Large intestine (tissue), 3 donors: ENCODE measurements at regions not wholly inside any gene's neighbourhood (a gene's known extent, or its start where the extent isn't known, plus 50 kb on each side); places are given as distances from the start of the nearest gene placed in this dataset.
"Not testable (repeated sequence)": the region's sequence is repeated elsewhere in the genome, so short reads cannot be mapped to it uniquely, and the experiment has no call there.

Source experiments
- DNase-seq, 2 donors: peaks; one replicate each; pipeline versions ENCODE4 v3.0.0 to v3.0.0-alpha.2; 2013
- H3K27ac ChIP-seq: one replicate; pipeline ENCODE4 v1.5.1; 2013; ENCODE audit warnings: low read length
- H3K27me3 ChIP-seq: 2 replicates; pipeline ENCODE4 v1.6.1; 2013; ENCODE audit warnings: low read length; ENCODE audit not compliant: control insufficient read depth, insufficient read depth
- H3K36me3 ChIP-seq: 2 replicates; pipeline ENCODE4 v1.6.1; 2013; ENCODE audit warnings: low read length; ENCODE audit not compliant: control insufficient read depth, insufficient read depth
- H3K4me1 ChIP-seq: one replicate; pipeline ENCODE4 v1.6.1; 2013; ENCODE audit warnings: low read length; ENCODE audit not compliant: control insufficient read depth, insufficient read depth
- H3K4me3 ChIP-seq: one replicate; pipeline ENCODE4 v1.5.1; 2013; ENCODE audit warnings: low read length
- H3K9me3 ChIP-seq: one replicate; pipeline ENCODE4 v1.6.1; 2013; ENCODE audit warnings: mild to moderate bottlenecking, low read depth, low read length, moderate library complexity; ENCODE audit not compliant: control insufficient read depth
- WGBS: methylation state at CpG from one replicate; pipeline ENCODE4 v1.1.5; 2013; ENCODE audit warnings: low lambda C conversion rate; ENCODE audit not compliant: insufficient coverage; 5-methylcytosine and 5-hydroxymethylcytosine counted together

- H3K4me3 ChIP-seq: no peak overlapping the region
- no peaks in the 10 kb centered on the region for H3K4me1 ChIP-seq
- H3K36me3 ChIP-seq: no peaks in the 10 kb centered on the region
- H3K27me3 ChIP-seq: no peaks in the 10 kb centered on the region
- DNase-seq: no peak
- peaks cover 6% of the 10 kb centered on the region for H3K9me3 ChIP-seq
- no peak overlapping the region for H3K27ac ChIP-seq
Observed at GRCh38 chr21:28186604-28187003, 806.1 kb downstream of the LTN1 start.

- Histone ChIP-seq H3K27me3 (no peaks in the 10 kb centered on the region), H3K36me3 (no peaks in the 10 kb centered on the region), H3K4me1 (no peaks in the 10 kb centered on the region), H3K4me3 (no peak overlapping the region), H3K9me3 (peaks cover 6% of the 10 kb centered on the region), H3K27ac (no peak overlapping the region)
- DNase-seq: no peak
- WGBS: 100% methylated on average over 1 of the region's 4 CpGs
Observed at GRCh38 chr21:28181730-28182129, 810.9 kb downstream of the LTN1 start.

GRCh38 chr21:28179136-28179535 lies 813.5 kb downstream of the LTN1 start:
- Histone ChIP-seq H3K4me1 (no peaks in the 10 kb centered on the region), H3K9me3 (peaks cover 10% of the 10 kb centered on the region), H3K36me3 (no peaks in the 10 kb centered on the region), H3K27ac (no peak overlapping the region), H3K4me3 (no peak overlapping the region), H3K27me3 (no peaks in the 10 kb centered on the region)
- DNase-seq: no peak

GRCh38 chr21:28177124-28177523 lies 815.6 kb downstream of the LTN1 start:
- Histone ChIP-seq H3K36me3 (no peaks in the 10 kb centered on the region), H3K4me3 (no peak overlapping the region), H3K27ac (no peak overlapping the region), H3K27me3 (no peaks in the 10 kb centered on the region), H3K9me3 (peaks cover 6% of the 10 kb centered on the region), H3K4me1 (no peaks in the 10 kb centered on the region)
- DNase-seq: no peak
- WGBS: no CpG with 5 or more reads among the region's 1 CpG

GRCh38 chr21:28174701-28175100 lies 818.0 kb downstream of the LTN1 start:
- Histone ChIP-seq H3K27me3 (no peaks in the 10 kb centered on the region), H3K27ac (no peak overlapping the region), H3K9me3 (peaks cover 5% of the 10 kb centered on the region), H3K4me1 (no peaks in the 10 kb centered on the region), H3K4me3 (no peak overlapping the region), H3K36me3 (no peaks in the 10 kb centered on the region)
- DNase-seq: no peak

GRCh38 chr21:28174006-28174405 lies 818.7 kb downstream of the LTN1 start:
- Histone ChIP-seq H3K27ac (no peak overlapping the region), H3K27me3 (no peaks in the 10 kb centered on the region), H3K9me3 (peaks cover 5% of the 10 kb centered on the region), H3K4me1 (no peaks in the 10 kb centered on the region), H3K36me3 (no peaks in the 10 kb centered on the region), H3K4me3 (no peak overlapping the region)
- no peak for DNase-seq
- WGBS: 88% methylated on average over 2 of the region's 2 CpGs

- no peak for DNase-seq
Observed at GRCh38 chr21:28172376-28172775, 820.3 kb downstream of the LTN1 start.

GRCh38 chr21:28167366-28167765 lies 825.3 kb downstream of the LTN1 start:
- Histone ChIP-seq H3K27ac (no peak overlapping the region), H3K4me1 (no peaks in the 10 kb centered on the region), H3K36me3 (no peaks in the 10 kb centered on the region), H3K9me3 (no peaks in the 10 kb centered on the region), H3K27me3 (no peaks in the 10 kb centered on the region), H3K4me3 (no peak overlapping the region)
- DNase-seq: no peak

More at GRCh38 chr21:28172376-28172775, 820.3 kb downstream of the LTN1 start:
- Histone ChIP-seq H3K27me3 (no peaks in the 10 kb centered on the region), H3K4me3 (no peak overlapping the region), H3K27ac (no peak overlapping the region), H3K36me3 (no peaks in the 10 kb centered on the region), H3K9me3 (peaks cover 5% of the 10 kb centered on the region), H3K4me1 (no peaks in the 10 kb centered on the region)
- WGBS: no CpG with 5 or more reads among the region's 2 CpGs

- not testable (repeated sequence) for H3K36me3 ChIP-seq, H3K4me1 ChIP-seq, H3K27me3 ChIP-seq, DNase-seq, H3K4me3 ChIP-seq, H3K9me3 ChIP-seq, H3K27ac ChIP-seq
- 100% methylated on average over 1 of the region's 9 CpGs for WGBS
Observed at GRCh38 chr21:28164519-28164918, 828.2 kb downstream of the LTN1 start.

- H3K27me3 ChIP-seq, H3K27ac ChIP-seq, H3K4me3 ChIP-seq, H3K9me3 ChIP-seq, H3K36me3 ChIP-seq, H3K4me1 ChIP-seq, DNase-seq: not testable (repeated sequence)
- 100% methylated on average over 3 of the region's 15 CpGs for WGBS
Observed at GRCh38 chr21:28162052-28162451, 830.6 kb downstream of the LTN1 start.

- WGBS: 80% methylated on average over 1 of the region's 3 CpGs
Observed at GRCh38 chr21:28160378-28160777, 832.3 kb downstream of the LTN1 start.

More at GRCh38 chr21:28160378-28160777, 832.3 kb downstream of the LTN1 start:
- Histone ChIP-seq H3K27ac (no peak overlapping the region), H3K9me3 (no peaks in the 10 kb centered on the region), H3K4me3 (no peak overlapping the region), H3K27me3 (no peaks in the 10 kb centered on the region), H3K36me3 (no peaks in the 10 kb centered on the region), H3K4me1 (no peaks in the 10 kb centered on the region)
- DNase-seq: no peak
